SH-SY5Y (cell line): ENCODE measurements at regions not wholly inside any gene's neighbourhood (a gene's known extent, or its start where the extent isn't known, plus 50 kb on each side); places are given as distances from the start of the nearest gene placed in this dataset.

Experiments used
- GATA2 ChIP-seq: IDR thresholded peaks from 2 replicates; pipeline ENCODE4 v1.6.1; 2011; ENCODE audit warnings: mild to moderate bottlenecking, low read depth, low read length
- GATA3 ChIP-seq: IDR thresholded peaks from 2 replicates; pipeline ENCODE4 v1.6.1; 2011; ENCODE audit warnings: low read depth, mild to moderate bottlenecking, low read length, moderate library complexity

DNA sequence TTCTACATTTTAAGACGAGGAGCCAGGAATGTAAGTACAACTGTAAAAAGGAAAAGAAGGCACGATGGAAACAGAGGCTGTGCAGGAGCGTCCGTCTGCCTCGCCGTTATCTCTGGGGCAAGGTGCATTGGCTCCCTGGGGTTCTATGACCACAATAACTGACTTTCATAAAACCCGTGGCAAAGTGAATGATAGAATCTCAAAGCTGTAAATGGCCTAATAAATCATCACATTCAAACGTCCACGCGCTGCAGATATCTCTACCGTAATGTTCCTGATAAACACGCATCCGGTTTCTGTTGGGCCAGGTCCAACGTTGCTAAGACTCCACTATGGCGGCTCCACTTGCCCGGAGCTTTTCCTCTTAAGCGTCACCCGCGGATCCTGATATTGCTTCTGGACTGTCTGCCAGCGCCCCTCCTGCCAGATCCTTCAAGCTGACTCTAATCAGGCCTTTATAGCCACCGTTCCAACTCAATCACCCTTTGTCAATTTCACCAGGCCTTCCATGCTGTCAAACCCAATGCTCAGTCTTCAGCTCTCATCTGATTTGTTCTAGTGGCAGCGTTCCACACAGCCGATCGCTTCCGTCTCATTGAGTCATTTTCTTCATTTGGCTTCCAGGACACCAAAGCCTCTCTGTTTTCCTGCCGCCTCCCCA, 265.6 kb upstream of the FOXK1 start:
- TF ChIP-seq GATA2 (peak; percentile 94), GATA3 (peak; percentile 65; the same call in 1 of the 2 replicates)
